ENCODE measurements at regions not wholly inside any gene's neighbourhood (a gene's known extent, or its start where the extent isn't known, plus 50 kb on each side); places are given as distances from the start of the nearest gene placed in this dataset.
"Not testable (repeated sequence)": the region's sequence is repeated elsewhere in the genome, so short reads cannot be mapped to it uniquely, and the experiment has no call there.

DNA sequence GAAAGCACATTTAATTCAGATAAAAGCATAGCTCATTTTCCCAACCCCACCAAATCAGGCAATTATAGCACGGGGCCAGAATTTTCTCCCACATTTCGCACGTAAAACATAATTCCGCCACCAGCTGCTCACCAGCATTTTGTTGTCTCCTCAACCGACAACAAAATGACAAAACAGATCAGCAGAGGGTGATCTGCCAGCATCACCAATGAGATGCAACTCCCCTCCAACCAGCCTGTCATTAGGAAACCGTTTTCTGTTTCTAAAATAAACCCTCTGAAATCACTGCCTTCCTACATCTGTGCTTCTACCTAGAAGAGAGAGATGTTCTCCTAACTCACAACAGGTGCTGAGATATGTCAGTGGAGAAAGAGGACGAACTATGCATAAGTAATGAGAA lies 654.8 kb upstream of the CPEB2 start:
- TF ChIP-seq, protein P1, sequence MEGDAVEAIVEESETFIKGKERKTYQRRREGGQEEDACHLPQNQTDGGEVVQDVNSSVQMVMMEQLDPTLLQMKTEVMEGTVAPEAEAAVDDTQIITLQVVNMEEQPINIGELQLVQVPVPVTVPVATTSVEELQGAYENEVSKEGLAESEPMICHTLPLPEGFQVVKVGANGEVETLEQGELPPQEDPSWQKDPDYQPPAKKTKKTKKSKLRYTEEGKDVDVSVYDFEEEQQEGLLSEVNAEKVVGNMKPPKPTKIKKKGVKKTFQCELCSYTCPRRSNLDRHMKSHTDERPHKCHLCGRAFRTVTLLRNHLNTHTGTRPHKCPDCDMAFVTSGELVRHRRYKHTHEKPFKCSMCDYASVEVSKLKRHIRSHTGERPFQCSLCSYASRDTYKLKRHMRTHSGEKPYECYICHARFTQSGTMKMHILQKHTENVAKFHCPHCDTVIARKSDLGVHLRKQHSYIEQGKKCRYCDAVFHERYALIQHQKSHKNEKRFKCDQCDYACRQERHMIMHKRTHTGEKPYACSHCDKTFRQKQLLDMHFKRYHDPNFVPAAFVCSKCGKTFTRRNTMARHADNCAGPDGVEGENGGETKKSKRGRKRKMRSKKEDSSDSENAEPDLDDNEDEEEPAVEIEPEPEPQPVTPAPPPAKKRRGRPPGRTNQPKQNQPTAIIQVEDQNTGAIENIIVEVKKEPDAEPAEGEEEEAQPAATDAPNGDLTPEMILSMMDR (IDR thresholded peaks at IDR 0.05), result no peak
- Histone ChIP-seq H3K36me3 (no peaks in the 10 kb centered on the region), H3K4me1 (no peaks in the 10 kb centered on the region), H3K27me3 (ENCODE audit: low read depth) (no peaks in the 10 kb centered on the region), H3K9me3 (no peaks in the 10 kb centered on the region), H3K27ac (no peak overlapping the region), H3K4me3 (no peak overlapping the region)
- ATAC-seq (no peak), DNase-seq (no peak)
- intact Hi-C loops (cut with DNase I), result no loop called here

DNA sequence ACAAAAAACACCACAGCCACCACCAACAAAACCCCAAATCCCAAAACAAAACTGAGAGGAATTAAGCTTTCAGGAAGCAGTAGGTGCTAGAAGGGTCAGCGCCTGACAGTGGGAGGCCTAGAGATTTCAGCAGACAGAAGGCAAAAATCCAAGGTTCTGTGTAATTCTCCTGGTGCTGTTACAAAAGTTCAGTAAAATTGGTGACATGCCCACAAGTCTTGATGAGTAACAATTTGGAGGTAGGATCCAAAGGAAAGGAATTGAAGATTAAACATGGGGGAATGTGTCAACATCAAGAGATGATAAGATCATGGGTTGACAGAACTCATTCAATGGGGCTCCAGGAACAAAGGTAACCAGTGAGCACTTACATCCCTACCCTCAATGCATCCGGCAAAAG lies 653.8 kb upstream of the CPEB2 start:
- Histone ChIP-seq H3K36me3 (no peaks in the 10 kb centered on the region), H3K4me3 (no peak overlapping the region), H3K27me3 (ENCODE audit: low read depth) (no peaks in the 10 kb centered on the region), H3K27ac (no peak overlapping the region), H3K4me1 (no peaks in the 10 kb centered on the region), H3K9me3 (no peaks in the 10 kb centered on the region)
- DNase-seq (no peak), ATAC-seq (no peak)
- intact Hi-C loops (cut with DNase I), result no loop called here
- TF ChIP-seq, protein P1 (IDR thresholded peaks at IDR 0.05), result no peak

DNA sequence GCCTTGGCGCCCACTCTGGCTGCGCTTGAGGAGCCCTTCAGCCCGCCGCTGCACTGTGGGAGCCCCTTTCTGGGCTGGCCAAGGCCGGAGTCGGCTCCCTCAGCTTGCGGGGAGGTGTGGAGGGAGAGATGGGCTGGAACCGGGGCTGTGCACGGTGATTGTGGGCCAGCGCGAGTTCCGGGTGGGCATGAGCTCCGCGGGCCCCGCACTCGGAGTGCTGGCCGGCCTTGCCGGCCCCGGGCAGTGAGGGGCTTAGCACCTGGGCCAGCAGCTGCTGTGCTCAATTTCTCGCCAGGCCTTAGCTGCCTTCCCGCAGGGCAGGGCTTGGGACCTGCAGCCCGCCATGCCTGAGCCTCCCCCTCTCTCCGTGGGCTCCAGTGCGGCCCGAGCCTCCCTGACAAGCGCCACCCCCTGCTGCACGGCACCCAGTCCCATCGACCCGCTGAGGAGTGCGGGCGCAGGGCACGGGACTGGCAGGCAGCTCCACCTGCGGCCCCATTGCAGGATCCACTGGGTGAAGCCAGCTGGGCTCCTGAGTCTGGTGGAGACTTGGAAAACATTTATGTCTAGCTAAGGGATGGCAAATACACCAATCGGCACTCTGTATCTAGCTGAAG lies 643.6 kb upstream of the CPEB2 start:
- H3K36me3 ChIP-seq; H3K27me3 ChIP-seq (ENCODE audit: low read depth); H3K9me3 ChIP-seq; ATAC-seq; DNase-seq; intact Hi-C loops (cut with DNase I); H3K4me1 ChIP-seq; H3K27ac ChIP-seq; H3K4me3 ChIP-seq: not testable (repeated sequence)

DNA sequence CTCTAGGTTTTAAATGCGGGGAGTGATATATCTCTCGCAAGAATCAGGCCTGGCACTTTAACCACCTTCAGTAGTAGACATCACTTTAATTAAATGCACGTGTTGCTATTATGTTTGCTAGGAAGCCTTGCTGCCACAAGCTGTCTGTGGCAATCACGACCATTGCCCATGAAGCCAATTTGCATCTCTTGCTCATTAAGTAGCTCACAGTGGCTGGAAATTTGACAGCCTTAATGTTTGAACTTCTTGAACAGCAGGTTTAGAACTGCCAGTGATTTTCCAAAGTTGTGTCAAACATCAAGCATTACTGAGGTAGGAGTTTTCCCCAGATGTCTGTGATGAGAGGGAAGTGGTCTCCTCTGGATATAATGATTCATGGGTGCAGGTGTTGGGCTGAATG lies 642.3 kb upstream of the CPEB2 start:
- TF ChIP-seq, protein P1 (IDR thresholded peaks at IDR 0.05), result no peak
- H3K27ac ChIP-seq, result no peak overlapping the region
- intact Hi-C loops (cut with DNase I), result no loop called here
- no peaks in the 10 kb centered on the region for H3K9me3 ChIP-seq
- no peaks in the 10 kb centered on the region for H3K27me3 ChIP-seq (ENCODE audit: low read depth)
- no peaks in the 10 kb centered on the region for H3K36me3 ChIP-seq
- ATAC-seq (no peak), DNase-seq (no peak)
- H3K4me1 ChIP-seq, result no peaks in the 10 kb centered on the region
- H3K4me3 ChIP-seq, result no peak overlapping the region

DNA sequence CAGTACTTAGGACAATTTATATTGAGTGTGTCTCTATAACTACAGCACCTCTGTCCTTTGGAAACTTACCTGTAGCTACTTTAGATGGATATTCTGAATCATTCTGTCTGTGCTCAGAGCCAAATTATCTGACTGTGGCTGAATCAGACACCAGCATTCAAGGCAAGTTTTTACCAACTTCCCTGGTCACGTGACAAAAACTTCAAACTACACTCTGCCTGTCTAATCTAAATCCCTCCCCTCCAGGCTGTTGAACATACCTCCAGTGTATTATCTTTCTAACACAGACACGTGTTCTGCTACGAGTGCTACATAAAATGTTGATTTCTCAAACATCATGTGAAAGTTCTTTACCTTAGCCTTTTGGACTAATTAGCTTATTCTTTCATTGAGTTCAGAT lies 641.2 kb upstream of the CPEB2 start:
- H3K4me1 ChIP-seq, result no peaks in the 10 kb centered on the region
- TF ChIP-seq, protein P1 (IDR thresholded peaks at IDR 0.05), result no peak
- no peak for DNase-seq

DNA sequence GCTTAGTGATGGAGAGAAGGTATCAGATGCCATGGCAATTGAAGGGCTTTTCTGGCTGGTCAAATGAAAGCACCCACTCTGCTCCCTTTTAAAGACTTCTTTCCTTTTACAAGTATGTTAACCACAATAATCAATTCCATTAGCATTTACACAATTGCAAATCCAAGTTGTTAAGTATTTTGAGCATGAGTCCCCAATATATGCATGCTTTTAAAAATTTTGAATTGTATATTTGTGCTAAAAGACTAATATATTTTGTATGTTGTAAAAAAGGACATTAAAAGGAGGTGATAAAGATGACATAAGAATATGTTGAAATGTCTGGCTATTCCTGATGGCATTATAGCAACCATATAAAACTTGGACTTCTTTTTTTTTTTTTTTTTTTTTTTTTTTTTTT lies 639.9 kb upstream of the CPEB2 start:
- DNase-seq, result no peak
- no peaks in the 10 kb centered on the region for H3K4me1 ChIP-seq

More for the DNA sequence above, 641.2 kb upstream of the CPEB2 start:
- H3K36me3 ChIP-seq, result no peaks in the 10 kb centered on the region
- H3K27ac ChIP-seq, result no peak overlapping the region
- intact Hi-C loops (cut with DNase I), result no loop called here
- no peak for ATAC-seq
- H3K27me3 ChIP-seq (ENCODE audit: low read depth), result no peaks in the 10 kb centered on the region
- H3K9me3 ChIP-seq, result no peaks in the 10 kb centered on the region
- H3K4me3 ChIP-seq, result no peak overlapping the region

More for the DNA sequence above, 639.9 kb upstream of the CPEB2 start:
- Histone ChIP-seq H3K36me3 (no peaks in the 10 kb centered on the region), H3K9me3 (no peaks in the 10 kb centered on the region), H3K27ac (no peak overlapping the region), H3K27me3 (ENCODE audit: low read depth) (no peaks in the 10 kb centered on the region), H3K4me3 (no peak overlapping the region)
- intact Hi-C loops (cut with DNase I), result no loop called here
- ATAC-seq, result no peak
- TF ChIP-seq, protein P1 (IDR thresholded peaks at IDR 0.05), result no peak

All from lower lobe of right lung (tissue), 2 donors.